CD4-positive, alpha-beta memory T cell (primary cell): ENCODE measurements at regions not wholly inside any gene's neighbourhood (a gene's known extent, or its start where the extent isn't known, plus 50 kb on each side); places are given as distances from the start of the nearest gene placed in this dataset.

Source experiments
- CTCF ChIA-PET: fragments of 350-600 bp; sonication (Branson Sonifier 250); formaldehyde crosslinking; loops from one replicate; lab custom pipeline; 2021; ENCODE audit warnings: inconsistent platforms; ENCODE audit not compliant: partially characterized antibody; lab: Charles Lee
- POLR2A ChIA-PET: fragments of 350-600 bp; sonication (Branson Sonifier 250); formaldehyde crosslinking; loops from one replicate; lab custom pipeline; 2021; ENCODE audit not compliant: partially characterized antibody; lab: Charles Lee
- DNase-seq, 5 donors: peaks; one replicate each; pipeline versions ENCODE4 v3.0.0 to v3.0.0-alpha.2; 2020 to 2022; ENCODE audit warnings: mixed read lengths in 1 of 5
- H3K27ac ChIP-seq: one replicate; pipeline ENCODE4 v1.7.0; 2013; ENCODE audit warnings: low read depth, low read length
- H3K27me3 ChIP-seq: 2 replicates; pipeline ENCODE4 v1.7.0; 2013; ENCODE audit warnings: mild to moderate bottlenecking, low read length, moderate library complexity; ENCODE audit not compliant: insufficient read depth
- H3K36me3 ChIP-seq: 2 replicates; pipeline ENCODE4 v1.7.0; 2013; ENCODE audit warnings: mild to moderate bottlenecking, low read length, moderate library complexity; ENCODE audit not compliant: insufficient read depth
- H3K4me1 ChIP-seq: 2 replicates; pipeline ENCODE4 v1.7.0; 2013; ENCODE audit warnings: mild to moderate bottlenecking, low read length, moderate library complexity; ENCODE audit not compliant: insufficient read depth
- H3K4me3 ChIP-seq, 2 donors: one replicate each; pipeline ENCODE4 v1.7.0; 2013; ENCODE audit warnings: low read length in 2 of 2, mild to moderate bottlenecking in 1 of 2
- H3K9me3 ChIP-seq, 2 donors: one replicate each; pipeline ENCODE4 v1.7.0; 2013; ENCODE audit warnings: low read length in 2 of 2, control low read depth in 1 of 2; ENCODE audit not compliant: control insufficient read depth in 1 of 2
- H3K27ac Mint-ChIP-seq, 7 donors: one replicate each; pipeline ENCODE4 v1.8.0; 2020 to 2021; ENCODE audit warnings: mixed read lengths in 7 of 7, mild to moderate bottlenecking in 6 of 7, inconsistent platforms in 3 of 7, moderate library complexity in 3 of 7
- H3K27me3 Mint-ChIP-seq, 2 donors: one replicate each; pipeline ENCODE4 v1.8.0; 2020 to 2021; ENCODE audit warnings: mixed read lengths in 2 of 2
- H3K36me3 Mint-ChIP-seq, 2 donors: one replicate each; pipeline ENCODE4 v1.8.0; 2020 to 2021; ENCODE audit warnings: mixed read lengths in 2 of 2, inconsistent platforms in 1 of 2, mild to moderate bottlenecking in 1 of 2
- H3K4me1 Mint-ChIP-seq, 4 donors: one replicate each; pipeline ENCODE4 v1.8.0; 2020 to 2021; ENCODE audit warnings: mixed read lengths in 4 of 4, mild to moderate bottlenecking in 1 of 4
- H3K4me3 Mint-ChIP-seq, 8 donors: one replicate each; pipeline ENCODE4 v1.8.0; 2020 to 2021; ENCODE audit warnings: mixed read lengths in 8 of 8, mild to moderate bottlenecking in 7 of 8, moderate library complexity in 6 of 8, inconsistent platforms in 3 of 8
- H3K9me3 Mint-ChIP-seq, 8 donors: one replicate each; pipeline ENCODE4 v1.8.0; 2020 to 2021; ENCODE audit warnings: mixed read lengths in 8 of 8, mild to moderate bottlenecking in 5 of 8, inconsistent platforms in 3 of 8, moderate library complexity in 1 of 8
- intact Hi-C: fragments of 100-400 bp; cut with micrococcal nuclease; formaldehyde crosslinking; loops from one replicate; pipeline ENCODE4 v1.15.1; 2023

- Mint-ChIP-seq H3K27me3 (no peaks in the 10 kb centered on the region), H3K4me3 (no peak overlapping the region), H3K27ac (no peak overlapping the region), H3K4me1 (no peaks in the 10 kb centered on the region), H3K36me3 (no peaks in the 10 kb centered on the region), H3K9me3 (peaks cover 0 to 5% (median 0%) of the 10 kb centered on the region in 8 donors)
- H3K27me3 ChIP-seq, result no peaks in the 10 kb centered on the region
- H3K36me3 ChIP-seq, result no peaks in the 10 kb centered on the region
- POLR2A ChIA-PET, result no interaction called here
- no peak overlapping the region for H3K27ac ChIP-seq
- no peaks in the 10 kb centered on the region for H3K4me1 ChIP-seq
- H3K9me3 ChIP-seq, result no peaks in the 10 kb centered on the region
- intact Hi-C loops, result no loop called here
- no peak for DNase-seq
- no peak overlapping the region for H3K4me3 ChIP-seq
- CTCF ChIA-PET, result no interaction called here
Measured at GRCh38 chr4:67151376-67152343, 393.6 kb downstream of the CENPC start.

- no peaks in the 10 kb centered on the region for H3K36me3 Mint-ChIP-seq
- H3K27me3 ChIP-seq, result no peaks in the 10 kb centered on the region
- H3K27ac ChIP-seq, result no peak overlapping the region
- DNase-seq, result no peak
- no peaks in the 10 kb centered on the region for H3K4me1 ChIP-seq
- H3K4me3 ChIP-seq, result no peak overlapping the region
- no peaks in the 10 kb centered on the region for H3K9me3 ChIP-seq
- no peaks in the 10 kb centered on the region for H3K36me3 ChIP-seq
- H3K4me1 Mint-ChIP-seq, result no peaks in the 10 kb centered on the region
- H3K27ac Mint-ChIP-seq, result no peak overlapping the region
- no peaks in the 10 kb centered on the region for H3K27me3 Mint-ChIP-seq
- peaks cover 0 to 4% (median 0%) of the 10 kb centered on the region in 8 donors for H3K9me3 Mint-ChIP-seq
- CTCF ChIA-PET, result no interaction called here
- POLR2A ChIA-PET, result no interaction called here
- no peak overlapping the region for H3K4me3 Mint-ChIP-seq
- intact Hi-C loops, result no loop called here
Measured at GRCh38 chr4:67141586-67141985, 403.7 kb downstream of the CENPC start.

DNA sequence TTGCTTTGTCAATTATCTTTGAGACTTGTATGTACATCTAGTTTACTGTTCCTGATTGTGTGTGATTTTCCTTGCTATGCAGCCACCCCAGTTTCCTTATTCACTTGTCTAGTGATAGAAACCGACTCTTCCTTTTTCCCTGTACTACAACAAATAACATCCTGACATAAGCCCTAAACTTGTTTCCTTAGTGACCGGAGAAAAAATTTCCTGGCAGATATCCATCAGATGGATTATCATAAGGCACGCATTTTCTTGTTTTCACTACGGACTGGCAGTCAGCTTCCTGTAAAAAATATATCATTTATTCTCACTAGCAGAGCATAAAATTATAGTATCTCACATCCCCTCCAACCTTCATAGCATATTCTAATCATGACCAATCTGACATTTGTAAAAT is 410.7 kb downstream of the CENPC start:
- Mint-ChIP-seq H3K27me3 (no peaks in the 10 kb centered on the region), H3K4me1 (no peaks in the 10 kb centered on the region), H3K9me3 (peaks cover 0 to 7% (median under 1%) of the 10 kb centered on the region in 8 donors), H3K36me3 (no peaks in the 10 kb centered on the region), H3K4me3 (no peak overlapping the region), H3K27ac (no peak overlapping the region)
- Histone ChIP-seq H3K4me1 (no peaks in the 10 kb centered on the region), H3K9me3 (no peaks in the 10 kb centered on the region), H3K27me3 (no peaks in the 10 kb centered on the region), H3K4me3 (no peak overlapping the region), H3K36me3 (no peaks in the 10 kb centered on the region), H3K27ac (no peak overlapping the region)
- intact Hi-C loops, result no loop called here
- DNase-seq, result no peak
- CTCF ChIA-PET, result no interaction called here
- POLR2A ChIA-PET, result no interaction called here

GRCh38 chr4:67133162-67133561 is 412.1 kb downstream of the CENPC start:
- Histone ChIP-seq H3K36me3 (no peaks in the 10 kb centered on the region), H3K27ac (no peak overlapping the region), H3K9me3 (no peaks in the 10 kb centered on the region), H3K4me3 (no peak overlapping the region), H3K27me3 (no peaks in the 10 kb centered on the region), H3K4me1 (no peaks in the 10 kb centered on the region)
- DNase-seq, result no peak
- no peaks in the 10 kb centered on the region for H3K36me3 Mint-ChIP-seq
- no peaks in the 10 kb centered on the region for H3K4me1 Mint-ChIP-seq
- H3K9me3 Mint-ChIP-seq, result peaks cover 0 to 7% (median under 1%) of the 10 kb centered on the region in 8 donors
- H3K27me3 Mint-ChIP-seq, result no peaks in the 10 kb centered on the region
- CTCF ChIA-PET, result no interaction called here
- H3K27ac Mint-ChIP-seq, result no peak overlapping the region
- no peak overlapping the region for H3K4me3 Mint-ChIP-seq
- intact Hi-C loops, result no loop called here
- POLR2A ChIA-PET, result no interaction called here

- no peak for DNase-seq
- Histone ChIP-seq H3K4me1 (no peaks in the 10 kb centered on the region), H3K27ac (no peak overlapping the region), H3K4me3 (no peak overlapping the region), H3K27me3 (no peaks in the 10 kb centered on the region), H3K9me3 (no peaks in the 10 kb centered on the region), H3K36me3 (no peaks in the 10 kb centered on the region)
- POLR2A ChIA-PET, result no interaction called here
- Mint-ChIP-seq H3K4me1 (no peaks in the 10 kb centered on the region), H3K4me3 (no peak overlapping the region), H3K9me3 (peaks cover 0 to 7% (median 0%) of the 10 kb centered on the region in 8 donors), H3K27me3 (no peaks in the 10 kb centered on the region), H3K36me3 (no peaks in the 10 kb centered on the region), H3K27ac (no peak overlapping the region)
- intact Hi-C loops, result no loop called here
- CTCF ChIA-PET, result no interaction called here
Measured at GRCh38 chr4:67131224-67131623, 414.1 kb downstream of the CENPC start.

DNA sequence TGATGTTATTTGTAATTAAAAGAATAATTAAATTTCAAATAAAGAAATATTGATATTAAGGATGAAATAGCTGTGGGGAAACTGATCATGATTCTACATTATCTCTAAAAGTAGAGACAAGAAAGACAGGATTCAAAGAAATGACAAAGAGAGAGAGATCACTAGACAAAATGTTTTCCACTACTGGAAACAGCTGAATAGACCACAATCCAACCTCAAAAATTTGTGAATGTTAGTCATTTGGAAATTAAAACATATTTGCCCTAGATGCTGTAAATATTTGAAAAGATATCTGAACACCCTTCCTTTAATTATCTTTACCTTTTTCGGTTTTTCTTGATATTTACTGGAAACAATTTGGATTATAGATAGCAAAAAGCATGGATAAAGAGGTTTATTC is 414.9 kb downstream of the CENPC start:
- H3K36me3 Mint-ChIP-seq, result no peaks in the 10 kb centered on the region
- H3K27me3 ChIP-seq, result no peaks in the 10 kb centered on the region
- intact Hi-C loops, result no loop called here
- H3K36me3 ChIP-seq, result no peaks in the 10 kb centered on the region
- POLR2A ChIA-PET, result no interaction called here
- H3K4me1 Mint-ChIP-seq, result no peaks in the 10 kb centered on the region
- CTCF ChIA-PET, result no interaction called here
- no peak overlapping the region for H3K4me3 Mint-ChIP-seq
- no peak for DNase-seq
- H3K27me3 Mint-ChIP-seq, result no peaks in the 10 kb centered on the region
- H3K9me3 ChIP-seq, result no peaks in the 10 kb centered on the region
- no peak overlapping the region for H3K27ac ChIP-seq
- peaks cover 0 to 7% (median under 1%) of the 10 kb centered on the region in 8 donors for H3K9me3 Mint-ChIP-seq
- no peaks in the 10 kb centered on the region for H3K4me1 ChIP-seq
- no peak overlapping the region for H3K27ac Mint-ChIP-seq
- no peak overlapping the region for H3K4me3 ChIP-seq

GRCh38 chr4:67126570-67126969 is 418.7 kb downstream of the CENPC start:
- ChIA-PET CTCF (no interaction called here), POLR2A (no interaction called here)
- Mint-ChIP-seq H3K9me3 (peaks cover 0 to 6% (median 0%) of the 10 kb centered on the region in 8 donors), H3K4me3 (no peak overlapping the region), H3K4me1 (no peaks in the 10 kb centered on the region), H3K27me3 (no peaks in the 10 kb centered on the region), H3K27ac (no peak overlapping the region), H3K36me3 (no peaks in the 10 kb centered on the region)
- no peaks in the 10 kb centered on the region for H3K4me1 ChIP-seq
- DNase-seq, result no peak
- H3K27ac ChIP-seq, result no peak overlapping the region
- intact Hi-C loops, result no loop called here
- H3K36me3 ChIP-seq, result no peaks in the 10 kb centered on the region
- no peaks in the 10 kb centered on the region for H3K27me3 ChIP-seq
- H3K4me3 ChIP-seq, result no peak overlapping the region
- H3K9me3 ChIP-seq, result no peaks in the 10 kb centered on the region
